ENCODE measurements at regions not wholly inside any gene's neighbourhood (a gene's known extent, or its start where the extent isn't known, plus 50 kb on each side); places are given as distances from the start of the nearest gene placed in this dataset.
A peak's percentile ranks its signal among the peaks of the same experiment; 100 is the strongest.

- no peak overlapping the region for H3K4me3 ChIP-seq (ENCODE audit: low read depth, low read length)
- in situ Hi-C loops (cut with HindIII; ENCODE audit: low pct_ligation_motif_present, low sequenced_read_pairs): no loop called here
- no peaks in the 10 kb centered on the region for H3K36me3 ChIP-seq (replicated peaks)
- DNase-seq: no peak
- H3K27me3 ChIP-seq (replicated peaks): no peaks in the 10 kb centered on the region
- no peak overlapping the region for H3K27ac ChIP-seq
- no peak for TF ChIP-seq CTCF (IDR thresholded peaks at IDR 0.05; ENCODE audit: low read depth, low read length, missing control alignments)
Measured at GRCh38 chr2:173797586-173798263, 167.4 kb downstream of the SP3 start.

- DNase-seq: no peak
- Histone ChIP-seq H3K36me3 (replicated peaks) (no peaks in the 10 kb centered on the region), H3K27ac (no peak overlapping the region), H3K27me3 (replicated peaks) (no peaks in the 10 kb centered on the region), H3K4me3 (ENCODE audit: low read depth, low read length) (no peak overlapping the region)
- no peak for TF ChIP-seq CTCF (IDR thresholded peaks at IDR 0.05; ENCODE audit: low read depth, low read length, missing control alignments)
- in situ Hi-C loops (cut with HindIII; ENCODE audit: low pct_ligation_motif_present, low sequenced_read_pairs): no loop called here
Measured at GRCh38 chr2:173802518-173802917, 162.7 kb downstream of the SP3 start.

GRCh38 chr2:173803449-173803848, 161.7 kb downstream of the SP3 start:
- H3K27me3 ChIP-seq (replicated peaks): no peaks in the 10 kb centered on the region
- no peak overlapping the region for H3K4me3 ChIP-seq (ENCODE audit: low read depth, low read length)
- in situ Hi-C loops (cut with HindIII; ENCODE audit: low pct_ligation_motif_present, low sequenced_read_pairs): no loop called here
- no peak for DNase-seq
- TF ChIP-seq CTCF (IDR thresholded peaks at IDR 0.05; ENCODE audit: low read depth, low read length, missing control alignments): no peak
- no peaks in the 10 kb centered on the region for H3K36me3 ChIP-seq (replicated peaks)
- H3K27ac ChIP-seq: no peak overlapping the region

- Histone ChIP-seq H3K4me3 (ENCODE audit: low read depth, low read length) (no peak overlapping the region), H3K27ac (no peak overlapping the region), H3K36me3 (replicated peaks) (no peaks in the 10 kb centered on the region), H3K27me3 (replicated peaks) (no peaks in the 10 kb centered on the region)
- DNase-seq: peak; percentile 16
- in situ Hi-C loops (cut with HindIII; ENCODE audit: low pct_ligation_motif_present, low sequenced_read_pairs): no loop called here
- no peak for TF ChIP-seq CTCF (IDR thresholded peaks at IDR 0.05; ENCODE audit: low read depth, low read length, missing control alignments)
Measured at GRCh38 chr2:173806761-173807160, 158.4 kb downstream of the SP3 start.

GRCh38 chr2:173808718-173809117, 156.5 kb downstream of the SP3 start:
- Histone ChIP-seq H3K27me3 (replicated peaks) (no peaks in the 10 kb centered on the region), H3K27ac (no peak overlapping the region), H3K36me3 (replicated peaks) (no peaks in the 10 kb centered on the region), H3K4me3 (ENCODE audit: low read depth, low read length) (no peak overlapping the region)
- TF ChIP-seq CTCF (IDR thresholded peaks at IDR 0.05; ENCODE audit: low read depth, low read length, missing control alignments): no peak
- in situ Hi-C loops (cut with HindIII; ENCODE audit: low pct_ligation_motif_present, low sequenced_read_pairs): no loop called here
- no peak for DNase-seq

GRCh38 chr2:173812321-173812720, 152.9 kb downstream of the SP3 start:
- Histone ChIP-seq H3K36me3 (replicated peaks) (no peaks in the 10 kb centered on the region), H3K4me3 (ENCODE audit: low read depth, low read length) (no peak overlapping the region), H3K27me3 (replicated peaks) (no peaks in the 10 kb centered on the region), H3K27ac (no peak overlapping the region)
- in situ Hi-C loops (cut with HindIII; ENCODE audit: low pct_ligation_motif_present, low sequenced_read_pairs): no loop called here
- no peak for TF ChIP-seq CTCF (IDR thresholded peaks at IDR 0.05; ENCODE audit: low read depth, low read length, missing control alignments)
- DNase-seq: no peak
